NCI-H510A (cell line): ENCODE measurements at regions not wholly inside any gene's neighbourhood (a gene's known extent, or its start where the extent isn't known, plus 50 kb on each side); places are given as distances from the start of the nearest gene placed in this dataset.

Source experiments
- DNase-seq: peaks from one replicate; lab custom pipeline; 2025; lab: John Stamatoyannopoulos, UW

GRCh38 chr22:47298017-47298785 lies 535.8 kb downstream of the TBC1D22A start:
- DNase-seq: no peak

DNA sequence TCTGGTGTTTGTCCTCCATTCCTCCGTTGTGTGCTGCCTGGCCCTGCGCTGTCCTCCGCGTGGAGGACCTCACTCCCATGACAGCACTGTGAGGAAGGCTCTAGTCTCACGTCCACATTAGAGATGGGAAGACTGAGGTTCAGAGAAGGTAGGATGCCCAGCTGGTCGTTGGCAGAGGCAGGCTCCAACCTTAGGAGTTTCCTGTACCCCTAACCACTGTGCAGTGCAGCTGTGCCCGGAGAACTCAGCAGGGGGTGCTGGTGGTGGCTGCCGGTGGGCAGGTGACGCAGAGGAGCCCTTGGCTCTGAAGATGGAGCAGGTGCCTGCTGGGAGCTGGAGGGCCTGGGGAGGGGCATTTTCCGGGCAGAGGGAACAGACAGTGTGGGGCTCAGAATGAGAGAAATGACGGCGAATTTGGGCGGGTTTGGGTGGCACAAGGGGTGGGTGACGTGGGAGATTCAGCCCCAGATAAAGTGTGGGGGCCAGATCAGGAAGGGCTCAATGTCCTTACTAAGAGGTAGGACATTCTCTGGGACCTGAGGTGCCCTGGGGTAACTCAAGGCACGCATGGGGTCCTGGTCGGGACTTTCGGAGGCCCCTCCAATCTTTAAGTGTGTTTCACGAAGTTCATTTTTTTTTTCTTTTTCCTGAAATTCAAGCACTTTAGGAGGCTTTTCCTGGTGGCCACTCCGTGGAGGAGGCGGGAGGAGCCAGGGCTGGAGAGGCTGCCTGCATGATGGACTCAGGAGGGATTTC lies 535.0 kb downstream of the TBC1D22A start:
- no peak for DNase-seq

DNA sequence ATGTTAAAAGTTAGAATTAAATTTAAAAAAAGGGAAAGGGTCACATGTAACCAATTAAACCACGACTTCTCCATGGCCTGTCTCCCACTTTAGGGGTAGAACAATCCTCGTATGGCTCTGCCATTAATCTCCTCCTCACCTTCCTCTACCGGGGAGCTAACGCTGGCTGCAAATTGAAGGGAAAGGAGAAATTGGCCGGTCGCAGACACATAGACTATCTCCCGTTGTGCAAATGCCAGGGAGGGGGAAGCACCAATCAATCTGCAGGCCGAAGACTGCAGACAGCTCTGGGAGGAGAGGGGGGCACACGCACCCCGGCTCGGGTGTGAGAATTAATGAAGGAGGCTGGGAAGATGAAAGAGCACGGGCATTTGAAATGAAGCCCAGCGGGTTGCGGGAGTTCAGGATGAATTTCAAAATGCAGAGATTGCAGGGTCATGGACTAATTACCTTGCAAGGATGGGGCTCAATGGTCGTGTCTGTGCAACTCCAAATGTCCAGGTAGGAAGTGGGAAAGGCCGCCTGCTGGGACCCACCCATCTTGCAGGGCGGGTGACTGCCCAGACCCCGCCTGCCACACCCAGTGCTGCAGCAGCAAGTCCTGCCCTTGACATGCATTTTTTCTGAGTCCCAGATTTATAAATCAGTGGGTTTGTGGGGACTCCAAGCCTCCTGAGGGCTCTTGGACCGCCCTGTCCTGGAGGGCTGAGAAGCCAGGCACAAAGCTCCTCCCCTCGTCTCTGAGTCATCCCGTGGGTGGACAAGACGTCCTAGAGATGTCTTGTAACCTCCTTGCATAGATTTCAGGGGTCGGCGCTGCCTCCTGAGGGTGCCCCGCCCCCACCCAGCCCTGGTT lies 534.2 kb downstream of the TBC1D22A start:
- no peak for DNase-seq

DNA sequence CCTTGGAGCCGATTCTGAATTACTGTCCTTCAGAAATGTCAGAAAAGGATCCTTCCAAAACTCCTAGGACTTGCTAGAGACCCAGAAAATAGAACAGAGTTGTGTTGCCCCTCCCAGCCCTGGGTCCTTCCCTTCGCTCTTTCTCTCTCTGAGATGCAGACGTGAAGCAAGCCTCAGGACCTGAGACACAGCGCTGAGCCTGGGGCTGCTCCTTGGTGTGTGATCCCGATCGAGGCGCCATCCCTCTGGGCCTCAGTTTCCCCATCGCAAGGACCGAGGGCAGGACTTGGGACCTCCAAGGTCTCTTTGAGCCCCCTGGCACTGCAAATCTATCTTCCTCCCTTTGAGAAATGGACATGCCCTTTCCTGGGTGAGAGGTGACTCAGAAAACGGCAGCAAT lies 533.5 kb downstream of the TBC1D22A start:
- DNase-seq: no peak

- DNase-seq: no peak
Measured at GRCh38 chr22:47295226-47295901, 532.9 kb downstream of the TBC1D22A start.

DNA sequence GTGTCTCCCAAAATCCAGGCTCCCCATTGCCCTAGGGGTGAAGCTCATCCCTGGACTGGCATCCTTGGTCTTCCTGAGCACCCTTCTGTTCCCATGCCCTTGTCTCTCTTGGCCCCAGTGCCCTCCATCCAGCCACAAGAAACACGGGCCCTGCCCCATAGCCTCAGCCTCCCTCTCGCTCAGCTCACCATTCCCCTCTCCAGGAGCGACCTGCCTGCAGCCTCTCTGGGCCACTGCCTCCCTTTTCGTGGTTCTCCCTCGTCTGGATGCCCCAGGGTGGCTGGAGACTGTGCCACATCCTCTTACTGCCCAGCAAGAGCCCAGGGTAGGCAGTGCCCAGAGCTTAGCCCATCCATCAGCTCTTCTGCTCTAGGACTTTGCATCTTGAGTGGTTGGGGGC lies 532.1 kb downstream of the TBC1D22A start:
- no peak for DNase-seq

DNA sequence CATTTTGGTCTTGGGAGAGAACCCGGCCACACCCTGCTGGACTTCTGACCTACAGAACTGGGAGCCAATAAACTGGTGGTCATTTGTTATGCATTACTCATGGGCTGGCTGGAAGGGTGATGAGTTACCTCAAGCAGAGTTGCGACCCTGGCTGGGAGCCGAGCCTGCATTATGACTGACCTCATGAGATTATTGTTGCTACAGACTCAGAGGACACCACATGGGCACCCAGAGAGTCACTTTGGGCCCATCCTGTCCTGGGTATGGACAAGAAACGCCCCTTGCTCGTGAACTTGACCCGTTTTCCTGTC lies 531.7 kb downstream of the TBC1D22A start:
- no peak for DNase-seq

- no peak for DNase-seq
Measured at GRCh38 chr22:47293368-47294221, 531.1 kb downstream of the TBC1D22A start.

DNA sequence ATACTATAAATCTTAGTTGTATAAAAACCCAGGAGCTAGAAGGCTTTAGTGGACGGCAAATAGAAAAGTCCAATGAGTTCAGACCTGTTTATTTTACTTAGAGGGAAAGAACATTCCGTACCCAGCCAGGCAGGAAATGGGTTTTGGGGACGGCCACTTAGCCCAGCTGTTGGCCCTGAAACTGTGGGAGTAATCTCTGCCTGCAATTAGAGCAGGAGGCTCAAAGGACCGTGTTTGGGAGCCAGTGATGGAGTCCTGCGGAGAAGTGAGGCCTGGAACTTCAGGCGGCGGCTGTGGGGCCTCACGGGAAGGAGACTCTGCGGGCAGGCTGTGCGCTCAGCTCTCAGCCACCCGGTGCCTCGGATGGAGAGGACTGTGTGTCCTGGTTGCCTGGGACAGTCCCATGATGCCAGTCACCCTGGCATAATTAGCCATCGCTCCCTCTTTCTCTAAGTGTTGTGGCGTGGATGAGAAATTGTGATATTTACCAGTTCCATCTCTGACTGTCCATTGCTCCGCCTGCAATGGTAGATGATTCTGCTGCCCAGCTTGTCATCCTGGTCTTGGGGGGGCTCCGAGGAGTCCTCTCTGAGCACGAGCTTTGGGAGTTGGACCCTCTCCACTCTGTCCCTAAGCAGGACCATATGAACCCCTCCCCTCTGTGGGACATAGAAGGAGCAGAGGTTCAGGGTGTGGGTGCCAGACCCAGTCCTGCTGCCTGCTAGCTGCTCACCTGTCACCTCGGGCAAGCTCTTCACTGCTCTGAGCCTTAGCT lies 530.3 kb downstream of the TBC1D22A start:
- no peak for DNase-seq

DNA sequence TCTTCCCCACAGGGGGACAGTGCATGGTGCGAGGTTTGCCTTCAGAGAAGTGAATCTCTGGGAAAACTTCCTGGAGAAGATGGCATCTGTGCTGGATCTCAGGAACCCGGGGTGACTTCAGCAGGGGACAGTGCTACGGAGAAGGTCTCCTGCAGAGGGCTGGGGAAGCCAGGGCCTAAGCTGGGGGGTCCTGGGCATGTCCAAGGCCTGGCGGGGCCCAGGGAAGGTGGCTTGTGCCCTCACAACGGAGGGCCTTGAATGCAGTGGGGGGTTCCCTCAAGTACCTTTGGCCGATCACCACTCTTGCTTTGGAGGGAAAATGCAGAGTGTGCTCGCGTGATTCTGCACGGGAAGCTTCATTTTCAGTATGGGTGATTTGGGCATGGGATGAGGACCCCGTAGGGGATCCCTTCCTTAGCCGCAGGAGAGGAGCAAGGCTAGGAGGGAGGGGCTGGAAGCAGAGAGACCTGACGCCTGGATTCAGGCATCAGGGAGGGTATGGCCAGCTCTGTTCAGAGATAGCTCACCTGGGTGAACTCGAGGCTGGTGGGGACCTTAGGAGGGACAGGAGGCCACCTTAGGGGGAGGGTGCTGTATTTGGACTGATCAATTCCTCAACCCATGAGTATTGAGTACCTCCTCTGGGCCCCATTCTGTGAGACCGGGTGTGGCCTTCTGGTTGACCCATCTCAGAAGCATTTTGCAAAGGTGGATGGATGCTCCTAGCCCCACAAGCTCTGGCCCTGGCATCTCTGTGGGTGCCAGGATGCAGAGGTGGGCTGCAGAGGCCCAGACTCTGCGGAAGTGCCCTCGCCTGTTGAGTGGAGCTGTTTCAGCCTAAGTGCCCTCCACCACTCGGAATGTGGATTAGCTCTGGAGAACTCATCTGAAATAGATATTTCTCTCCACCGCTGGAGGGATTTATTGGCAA lies 529.4 kb downstream of the TBC1D22A start:
- no peak for DNase-seq

DNA sequence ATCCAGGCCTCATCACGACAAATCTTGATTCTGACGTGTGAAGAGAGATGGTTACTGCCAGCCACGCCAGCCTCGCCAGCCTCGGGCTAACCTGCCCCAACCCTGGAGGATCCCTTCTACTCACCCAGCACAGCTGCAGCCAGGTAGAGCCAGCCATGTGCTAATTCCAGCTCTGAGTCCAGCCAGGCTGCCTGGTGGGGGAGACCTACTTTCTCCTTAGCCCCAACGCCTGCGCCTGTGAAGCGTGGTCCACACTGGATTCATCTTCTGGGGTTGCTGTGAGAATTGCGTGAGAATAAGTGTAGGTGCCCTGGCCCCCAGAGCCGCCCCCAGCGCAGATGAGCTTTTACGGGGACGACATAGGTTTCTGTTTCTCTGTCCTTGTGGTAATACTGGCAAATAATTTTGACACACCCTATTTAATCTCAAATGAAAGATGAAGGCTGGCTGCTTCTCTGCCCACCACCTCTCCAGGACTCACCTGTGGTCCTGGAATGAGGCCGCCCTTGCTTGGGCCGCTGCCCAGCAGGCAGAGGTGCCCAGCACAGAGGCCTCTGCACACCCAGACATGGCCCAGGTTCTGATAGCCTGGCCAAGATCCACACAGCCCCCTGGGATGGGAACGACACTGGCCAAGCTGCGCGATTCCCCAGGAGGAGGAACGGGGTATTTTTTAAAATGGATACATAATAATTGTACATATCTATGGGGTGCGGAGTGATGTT lies 528.4 kb downstream of the TBC1D22A start:
- DNase-seq: no peak

GRCh38 chr22:47289336-47289985 lies 527.0 kb downstream of the TBC1D22A start:
- no peak for DNase-seq

DNA sequence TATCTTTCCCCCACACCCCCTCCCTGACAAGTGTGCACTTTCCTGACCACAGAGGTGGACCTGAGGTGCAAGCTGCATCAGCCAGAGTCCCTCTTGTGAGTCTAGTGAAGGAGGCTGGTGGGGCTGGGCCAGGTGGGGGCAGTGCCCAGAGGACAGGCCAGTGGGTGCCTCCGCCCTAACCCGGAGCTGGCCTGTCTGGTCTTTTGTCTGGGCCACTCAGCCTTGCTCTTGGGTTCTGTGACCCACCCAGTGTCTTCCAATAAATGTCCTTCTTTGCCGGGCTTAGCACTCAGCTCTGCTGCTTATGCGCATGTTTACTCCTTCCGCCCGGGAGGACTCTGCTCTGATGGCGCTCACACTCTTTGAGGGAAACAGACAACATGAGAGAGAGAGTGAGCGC lies 526.2 kb downstream of the TBC1D22A start:
- DNase-seq: no peak

GRCh38 chr22:47287516-47287915 lies 525.1 kb downstream of the TBC1D22A start:
- no peak for DNase-seq

DNA sequence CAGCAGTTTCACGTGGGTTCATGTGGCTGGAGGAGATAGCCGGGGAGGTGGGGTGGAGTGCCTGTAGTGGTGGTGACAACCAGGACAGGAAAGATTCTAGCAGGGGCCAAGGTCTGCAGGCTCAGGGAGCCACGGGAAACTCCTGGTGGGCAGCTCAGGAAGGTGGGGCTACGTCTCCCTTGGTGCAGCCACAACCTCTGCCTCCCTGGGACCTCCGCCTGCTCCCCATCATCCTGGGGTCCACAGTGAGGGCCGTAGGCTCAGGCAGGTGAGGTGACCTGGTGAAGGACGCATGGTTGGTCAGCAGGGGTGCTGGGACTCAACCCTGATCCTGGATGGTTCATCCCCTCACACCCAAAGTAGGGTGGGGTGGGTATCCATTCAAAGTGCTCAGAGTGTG lies 524.1 kb downstream of the TBC1D22A start:
- DNase-seq: no peak

GRCh38 chr22:47285981-47286380 lies 523.5 kb downstream of the TBC1D22A start:
- no peak for DNase-seq

DNA sequence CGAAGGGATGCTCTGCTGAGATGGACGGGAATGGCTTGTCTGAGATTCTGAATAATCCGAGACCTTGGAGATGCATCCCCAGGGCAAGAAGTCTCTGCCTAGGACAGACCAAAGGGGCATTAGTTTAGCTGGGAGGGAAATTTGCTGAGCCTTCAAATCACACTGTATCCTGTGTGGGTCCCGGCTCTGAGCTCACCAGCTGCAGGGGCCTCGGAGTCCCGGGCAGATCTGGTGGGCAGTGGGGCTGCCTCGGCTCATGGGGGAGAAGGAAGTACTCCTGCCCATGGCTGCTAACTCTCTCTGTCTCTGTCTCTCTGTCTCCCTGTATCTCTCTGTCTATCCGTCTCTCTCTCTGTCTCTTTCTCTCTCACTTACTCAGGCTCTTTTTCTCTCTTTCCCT lies 522.4 kb downstream of the TBC1D22A start:
- DNase-seq: no peak

GRCh38 chr22:47284360-47284759 lies 521.9 kb downstream of the TBC1D22A start:
- no peak for DNase-seq
